RPMI8226 (cell line): ENCODE measurements at regions not wholly inside any gene's neighbourhood (a gene's known extent, or its start where the extent isn't known, plus 50 kb on each side); places are given as distances from the start of the nearest gene placed in this dataset.

Experiments used
- DNase-seq: peaks from one replicate; pipeline ENCODE4 v3.0.0-alpha.2; 2015

GRCh38 chrY:19354061-19354856 is 390.3 kb downstream of the KDM5D start:
- DNase-seq, result no peak

DNA sequence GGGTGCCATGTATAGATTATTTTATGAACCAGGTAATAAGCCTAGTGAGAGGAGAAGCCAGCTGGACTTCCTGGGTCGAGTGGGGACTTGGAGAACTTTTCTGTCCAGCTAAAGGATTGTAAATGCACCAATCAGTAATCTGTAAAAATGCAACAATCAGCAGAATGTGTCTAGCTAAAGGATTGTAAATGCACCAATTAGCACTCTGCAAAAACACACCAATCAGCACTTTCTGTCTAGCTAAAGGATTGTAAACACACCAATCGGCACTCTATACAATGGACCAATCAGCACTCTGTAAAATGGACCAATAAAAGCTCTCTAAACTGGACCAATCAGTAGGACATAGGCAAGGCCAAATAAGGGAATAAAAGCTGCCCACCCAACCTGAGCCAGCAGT is 392.9 kb downstream of the KDM5D start:
- no peak for DNase-seq

DNA sequence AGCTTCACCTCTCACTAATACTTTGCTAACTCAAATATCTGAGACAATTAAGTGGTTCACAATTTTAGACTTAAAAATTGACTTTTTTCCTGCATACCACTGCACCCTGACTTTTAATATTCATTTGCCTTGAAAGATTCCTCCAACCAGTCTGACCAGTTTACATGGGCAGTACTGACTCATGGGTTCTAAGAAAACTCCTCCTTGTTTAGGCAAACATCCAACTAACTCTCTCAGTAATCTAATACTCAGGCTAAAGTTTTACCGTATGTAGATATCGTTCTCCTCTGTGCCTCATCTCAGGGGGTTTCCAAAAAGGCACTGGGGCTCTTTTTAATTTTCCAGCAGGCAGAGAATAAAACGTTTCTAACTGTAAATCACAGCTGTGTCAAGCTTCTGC is 422.8 kb downstream of the KDM5D start:
- no peak for DNase-seq

DNA sequence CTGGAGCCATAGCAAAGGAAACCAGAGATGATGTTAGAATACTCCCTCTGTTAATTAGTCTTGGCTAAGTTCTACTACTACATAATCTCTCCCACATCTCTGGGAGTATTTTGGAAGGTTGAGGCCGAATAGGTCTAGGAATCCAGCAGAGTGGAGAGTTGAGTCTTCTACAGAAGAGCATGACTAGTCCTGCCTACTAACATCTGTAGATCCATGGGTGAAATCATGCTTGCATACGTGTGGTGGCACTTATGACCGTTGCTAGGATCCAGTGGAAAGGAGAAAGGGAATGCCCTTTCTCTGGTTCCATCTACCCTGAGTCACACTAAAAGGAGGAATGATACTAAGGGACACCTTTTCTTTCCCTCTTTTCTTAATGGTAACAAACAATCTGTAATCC is 425.4 kb downstream of the KDM5D start:
- DNase-seq, result no peak

DNA sequence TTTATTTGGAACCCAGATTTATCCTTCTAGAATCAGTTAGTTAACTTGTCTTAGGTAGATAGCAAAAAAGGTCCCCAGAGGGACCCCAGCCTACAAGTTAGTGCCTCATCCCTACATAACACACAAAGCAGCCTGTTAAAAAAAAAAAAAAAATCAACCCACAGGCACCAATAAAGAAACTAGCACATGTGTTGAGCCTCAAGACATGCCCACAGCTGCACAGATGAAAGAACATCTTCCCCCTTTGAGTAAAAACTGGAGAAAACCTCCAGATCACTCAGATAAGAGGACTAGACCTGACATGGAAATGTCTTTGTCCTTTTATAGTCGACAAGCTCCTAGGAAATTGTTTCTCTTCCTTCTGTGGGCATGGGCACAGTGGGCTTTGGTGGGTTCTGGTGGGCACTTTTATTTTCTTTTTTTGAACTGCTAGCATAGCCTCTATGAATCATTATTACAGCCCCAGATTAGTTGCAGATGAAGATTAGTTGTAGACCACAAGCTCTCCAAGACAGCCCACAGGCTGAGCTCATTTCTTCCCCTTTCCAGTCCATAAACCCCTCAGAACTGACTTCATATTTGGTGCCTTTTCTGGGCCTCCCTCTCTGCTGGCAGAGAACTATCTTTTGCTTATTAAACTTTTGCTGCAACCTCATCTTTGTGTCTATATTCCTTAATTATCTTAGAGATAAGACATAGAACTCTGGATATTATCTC is 427.1 kb downstream of the KDM5D start:
- no peak for DNase-seq

- no peak for DNase-seq
These were observed 436.9 kb downstream of the KDM5D start for GRCh38 chrY:19307627-19308026.

- no peak for DNase-seq
These were observed 441.4 kb downstream of the KDM5D start for GRCh38 chrY:19303136-19303535.

GRCh38 chrY:19290925-19291324 is 453.6 kb downstream of the KDM5D start:
- DNase-seq, result no peak

DNA sequence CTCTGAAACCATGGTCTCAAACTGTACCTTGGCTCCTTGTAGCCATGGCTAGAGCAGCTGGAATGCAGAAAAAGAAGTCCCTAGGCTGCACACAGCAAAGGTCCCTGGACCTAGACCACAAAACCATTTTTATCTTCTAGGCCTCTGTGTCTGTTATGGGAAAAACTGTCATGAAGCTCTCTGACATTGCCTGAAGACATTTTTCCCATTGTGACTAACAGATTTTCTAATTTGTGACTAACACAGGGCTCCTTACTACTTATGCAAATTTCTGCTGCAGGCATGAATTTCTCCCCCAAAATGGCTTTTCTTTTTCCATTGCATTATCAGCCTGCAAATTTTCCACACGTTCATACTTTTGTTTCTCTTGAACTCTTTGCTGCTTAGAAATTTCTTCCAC is 470.4 kb downstream of the KDM5D start:
- no peak for DNase-seq

DNA sequence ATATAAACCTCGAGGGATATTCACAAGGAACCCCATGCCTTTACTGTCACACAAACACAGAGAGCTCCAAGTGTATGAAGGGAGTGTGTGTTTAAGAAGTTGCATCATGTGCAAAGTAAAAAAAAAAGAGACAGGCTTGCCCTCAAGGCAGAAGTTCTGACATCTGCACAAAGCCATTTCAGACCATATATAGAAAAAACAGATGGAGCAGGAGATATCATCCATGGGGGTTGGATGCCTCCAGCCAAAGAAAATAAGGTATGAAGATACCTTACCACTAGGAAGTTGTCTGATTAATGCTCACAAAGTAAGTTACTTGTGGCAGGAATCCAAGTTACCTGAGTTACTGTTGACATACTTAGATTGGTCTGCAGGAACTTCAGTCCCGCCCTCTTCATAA is 476.2 kb downstream of the KDM5D start:
- DNase-seq, result no peak

GRCh38 chrY:19265404-19265803 is 479.1 kb downstream of the KDM5D start:
- no peak for DNase-seq

DNA sequence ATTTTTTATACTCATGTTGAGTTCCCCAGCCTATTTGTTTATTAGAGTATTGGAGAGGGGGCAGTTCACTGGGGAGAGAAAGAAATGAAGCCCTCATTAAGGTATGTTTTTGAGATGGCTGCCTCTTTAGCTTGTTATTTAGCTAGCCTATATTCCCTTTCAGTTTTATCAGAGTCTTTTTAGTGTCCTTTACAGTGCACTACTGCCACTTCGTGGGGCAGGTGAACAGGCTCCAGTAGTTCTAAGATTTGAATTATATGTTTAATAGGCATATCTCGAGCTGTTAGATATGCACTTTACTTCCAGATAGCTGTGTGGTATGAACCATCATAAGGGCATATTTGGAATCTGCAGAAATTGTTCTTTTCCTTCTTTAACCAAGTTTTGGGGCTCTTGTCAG is 482.2 kb downstream of the KDM5D start:
- DNase-seq, result no peak

DNA sequence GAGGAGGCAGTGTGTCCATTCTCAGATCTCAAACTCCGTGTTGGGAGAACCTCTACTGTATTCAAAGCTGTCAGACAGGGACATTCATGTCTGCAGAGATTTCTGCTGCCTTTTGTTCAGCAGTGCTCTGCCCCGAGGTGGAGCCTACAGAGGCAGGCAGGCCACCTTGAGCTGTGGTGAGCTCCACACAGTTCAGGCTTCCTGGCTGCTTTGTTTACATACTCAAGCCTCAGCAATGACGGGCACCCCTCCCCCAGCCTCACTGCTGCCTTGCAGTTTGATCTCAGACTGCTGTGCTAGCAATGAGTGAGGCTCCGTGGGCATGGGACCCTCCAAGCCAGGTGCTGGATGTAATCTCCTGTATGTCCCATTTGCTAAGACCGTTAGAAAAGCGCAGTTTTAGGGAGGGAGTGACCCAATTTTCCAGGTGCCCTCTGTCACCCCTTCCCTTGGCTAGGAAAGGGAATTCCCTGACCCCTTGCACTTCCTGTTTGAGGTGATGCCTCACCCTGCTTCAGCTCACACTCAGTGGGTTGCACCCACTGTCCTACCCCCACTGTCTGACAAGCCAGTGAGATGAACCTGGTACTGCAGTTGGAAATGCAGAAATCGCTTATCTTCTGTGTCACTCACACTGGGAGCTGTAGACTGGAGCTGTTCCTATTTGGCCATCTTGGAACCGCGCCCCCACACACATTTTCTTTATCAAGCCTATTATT is 458.9 kb upstream of the HSFY2 start:
- no peak for DNase-seq

DNA sequence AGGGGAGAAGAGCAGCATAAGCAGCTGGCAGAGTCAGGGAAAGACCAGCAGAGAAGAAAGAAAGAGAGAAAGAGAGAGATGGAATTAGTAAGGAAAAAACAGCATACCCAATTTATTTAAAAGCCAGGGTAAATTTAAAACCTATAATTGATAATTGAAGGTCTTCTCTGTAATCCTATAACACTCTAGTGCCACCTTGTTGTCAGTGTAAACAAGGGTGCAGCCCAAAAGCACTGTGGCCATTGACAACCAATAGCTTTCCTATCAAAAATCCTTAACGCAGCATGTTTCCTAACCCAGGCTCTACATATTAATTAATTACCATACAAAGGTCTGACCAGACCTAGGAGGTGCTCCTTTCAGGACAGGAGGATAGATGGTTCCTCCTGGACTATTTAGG is 447.2 kb upstream of the HSFY2 start:
- DNase-seq, result no peak

DNA sequence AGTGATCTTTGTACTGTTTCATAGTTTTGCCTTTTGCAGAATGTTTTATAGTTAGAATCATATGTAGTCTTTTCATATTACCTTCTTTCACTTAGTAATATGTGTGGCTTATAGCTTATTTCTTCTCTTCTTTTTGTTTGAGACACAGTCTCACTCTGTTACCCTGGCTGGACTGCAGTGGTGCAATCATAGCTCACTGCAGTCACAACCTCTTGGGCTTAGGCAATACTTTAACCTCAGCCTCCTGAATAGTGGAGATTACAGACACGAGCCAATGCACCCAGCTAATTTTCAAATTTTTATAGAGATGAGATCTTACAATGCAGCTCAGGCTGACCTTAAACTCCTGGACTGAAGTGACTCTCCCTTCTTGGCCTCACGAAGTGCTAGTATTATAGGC is 435.4 kb upstream of the HSFY2 start:
- no peak for DNase-seq

DNA sequence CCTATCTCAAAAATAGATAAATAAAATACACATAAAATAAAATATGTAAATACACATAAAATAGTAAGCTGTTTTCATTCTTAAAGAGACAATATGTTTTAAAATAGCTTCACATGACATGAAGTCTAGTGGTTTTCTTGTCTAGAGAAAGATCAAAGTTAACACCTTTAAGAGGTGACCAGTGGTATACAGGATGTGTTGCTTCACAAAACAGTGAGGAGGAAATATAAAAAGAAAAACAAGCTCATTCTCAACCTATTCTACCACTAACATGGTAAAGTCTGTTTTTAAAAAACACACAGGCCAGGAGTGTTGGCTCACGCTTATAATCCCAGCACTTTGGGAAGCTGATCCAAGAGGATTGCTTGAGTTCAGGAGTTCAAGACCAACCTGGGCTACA is 433.5 kb upstream of the HSFY2 start:
- no peak for DNase-seq

GRCh38 chrY:19180824-19181223 is 407.3 kb upstream of the HSFY2 start:
- no peak for DNase-seq

- DNase-seq, result no peak
These were observed 394.6 kb upstream of the HSFY2 start for GRCh38 chrY:19168202-19168565.

DNA sequence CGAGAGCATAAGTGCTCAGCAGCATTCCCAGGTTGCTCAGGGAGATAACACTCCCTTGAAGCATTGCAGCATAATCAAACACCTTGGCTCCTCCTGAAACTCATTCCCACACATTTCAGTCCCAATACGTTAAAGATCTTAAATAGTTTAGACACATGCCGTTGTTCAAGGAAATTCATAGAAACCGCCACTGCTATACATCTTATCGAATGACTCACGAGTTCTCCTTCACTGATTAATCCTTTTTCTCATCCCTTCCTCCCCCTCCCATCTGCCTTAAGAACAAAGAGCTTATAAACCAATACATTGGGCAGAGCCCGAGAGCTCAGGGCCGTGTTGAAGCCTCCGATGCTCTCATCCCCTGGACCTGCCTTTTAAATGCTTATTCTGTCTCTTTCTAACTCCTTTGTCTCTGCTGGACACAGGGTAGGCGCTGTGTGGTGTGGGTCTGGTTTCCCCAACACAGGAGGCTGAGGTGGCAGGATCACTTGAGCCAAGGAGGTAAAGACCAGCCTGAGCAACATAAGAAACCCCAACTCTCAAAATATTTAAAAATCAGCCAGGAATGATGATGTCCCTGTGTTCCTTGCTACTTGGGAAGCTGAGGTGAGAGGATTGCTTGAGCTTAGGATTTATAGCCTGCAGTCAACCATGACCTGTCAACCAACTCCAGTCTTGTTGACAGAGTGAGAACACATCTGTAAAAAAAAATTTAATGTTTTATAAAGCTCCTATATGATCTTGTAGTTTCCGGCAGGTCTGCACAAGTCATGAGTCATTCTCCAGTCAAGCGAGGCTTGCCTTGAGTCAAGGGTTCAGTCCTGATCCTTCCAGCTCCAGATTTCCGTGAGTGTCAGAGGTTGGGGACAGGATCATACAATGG is 394.0 kb upstream of the HSFY2 start:
- no peak for DNase-seq

DNA sequence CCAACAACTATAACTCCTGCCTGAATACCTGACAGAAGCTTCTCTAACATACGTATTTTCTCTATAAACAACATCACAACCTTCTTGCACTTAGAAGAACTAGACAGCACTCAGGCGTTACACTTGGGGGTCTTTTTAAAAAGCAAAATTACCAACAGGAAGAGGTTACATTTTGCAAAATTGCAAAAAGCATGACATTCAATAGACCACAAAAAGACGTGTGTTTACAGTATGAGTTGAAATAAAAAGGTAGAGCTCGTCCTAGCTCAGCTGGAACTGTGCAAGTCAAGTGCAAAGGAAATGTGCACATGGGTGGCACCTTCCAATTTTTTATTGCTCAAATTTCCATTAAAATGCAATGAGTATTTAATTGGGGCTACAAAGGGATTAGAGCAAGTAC is 375.2 kb upstream of the HSFY2 start:
- DNase-seq, result no peak

DNA sequence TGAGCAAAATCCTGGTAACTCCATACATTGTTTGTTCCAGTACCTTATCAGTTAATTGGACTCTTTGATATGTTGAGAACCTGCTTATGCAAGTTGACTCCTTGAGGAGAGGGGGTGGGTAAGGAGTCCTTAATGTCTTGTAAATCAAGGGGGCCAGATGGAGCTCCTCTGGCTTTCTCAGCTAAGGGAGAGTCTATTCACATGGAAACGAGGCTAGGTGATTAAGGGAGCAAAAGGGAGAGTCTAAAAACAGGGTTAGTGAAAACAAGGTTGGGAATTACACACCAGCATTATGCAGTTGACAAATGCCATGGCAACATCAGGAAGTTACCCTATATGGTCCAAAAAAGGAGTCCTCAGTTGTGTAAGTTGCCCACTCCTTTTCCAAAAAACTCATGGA is 372.8 kb upstream of the HSFY2 start:
- no peak for DNase-seq

DNA sequence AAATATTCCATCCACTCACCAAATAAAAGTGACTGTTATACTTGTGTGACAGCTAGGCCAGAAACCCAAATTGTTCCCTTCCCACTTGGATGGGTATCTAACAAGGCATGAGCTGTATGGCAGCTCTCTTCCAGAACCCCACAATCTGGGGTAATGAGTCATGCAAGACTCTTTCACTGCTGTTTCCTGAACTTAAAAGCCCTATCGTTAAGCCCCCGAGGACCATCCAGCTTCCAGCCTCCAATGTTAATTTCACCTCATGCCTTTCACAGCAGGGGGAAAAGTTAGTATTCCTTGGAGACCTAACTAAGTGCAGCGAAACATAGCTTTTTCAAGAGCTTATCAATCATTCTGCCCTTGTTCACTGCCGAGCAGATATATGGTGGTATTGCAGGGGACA is 368.6 kb upstream of the HSFY2 start:
- no peak for DNase-seq

- DNase-seq, result no peak
These were observed 366.9 kb upstream of the HSFY2 start for GRCh38 chrY:19140285-19140920.
